Stimulated activated CD8-positive, alpha-beta memory T cell treated with anti-CD3 and anti-CD28 coated beads, Interleukin-4, amount 100 ng/mL, for 48 hours (primary cell): ENCODE measurements at regions not wholly inside any gene's neighbourhood (a gene's known extent, or its start where the extent isn't known, plus 50 kb on each side); places are given as distances from the start of the nearest gene placed in this dataset.
"Not testable (repeated sequence)": the region's sequence is repeated elsewhere in the genome, so short reads cannot be mapped to it uniquely, and the experiment has no call there.

Experiments used
- DNase-seq: peaks from one replicate; pipeline ENCODE4 v3.0.0-alpha.2; 2020

DNA sequence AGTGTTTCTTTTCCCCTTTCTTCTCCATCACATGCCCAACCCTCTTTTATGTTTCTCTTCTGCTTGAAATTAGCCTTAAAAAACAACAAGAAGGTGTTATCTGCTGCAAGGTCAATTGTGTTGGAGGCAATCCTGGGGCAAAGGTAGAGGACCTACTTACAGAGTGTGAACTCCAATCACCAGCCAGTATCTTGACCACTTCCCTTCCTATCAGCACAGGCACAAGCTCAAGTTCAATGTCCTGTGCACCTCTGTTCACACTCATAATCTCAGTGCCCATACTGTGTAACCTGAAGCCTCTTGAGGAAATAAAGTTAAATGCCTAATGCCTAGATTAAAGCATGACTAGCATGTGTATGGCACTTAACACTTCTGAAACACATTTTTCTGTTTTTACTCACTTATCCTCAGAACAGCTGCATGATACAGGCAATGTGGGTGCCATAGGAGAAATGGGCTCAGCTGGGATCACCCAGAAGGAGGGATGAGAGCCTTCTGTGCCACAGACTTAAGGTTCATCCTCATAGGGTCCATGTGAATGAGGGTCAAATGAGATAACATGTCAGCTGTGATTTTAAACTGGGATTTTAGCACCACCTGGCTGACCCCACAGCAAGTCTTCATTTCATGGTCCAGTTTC is 701.5 kb downstream of the BCL11A start:
- no peak for DNase-seq

DNA sequence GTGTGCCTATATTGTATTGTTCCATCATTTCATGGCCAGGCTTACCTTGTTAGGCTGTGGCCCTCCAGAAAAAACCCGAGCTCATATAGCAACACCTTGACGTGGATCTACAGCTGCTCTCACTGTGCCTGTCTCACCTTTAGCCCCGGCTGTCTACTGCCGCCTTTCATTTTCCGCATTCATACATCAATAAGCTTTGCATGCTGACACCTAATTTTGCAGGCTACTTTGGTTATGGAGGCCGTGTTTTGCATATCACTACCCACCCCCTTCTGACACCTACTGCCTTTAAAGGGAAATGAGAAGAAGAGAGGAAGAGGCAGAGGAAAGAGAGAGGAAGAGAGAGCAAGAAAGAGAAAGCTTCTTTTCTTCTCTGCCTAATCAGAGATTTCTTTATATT is 702.9 kb downstream of the BCL11A start:
- DNase-seq = no peak

DNA sequence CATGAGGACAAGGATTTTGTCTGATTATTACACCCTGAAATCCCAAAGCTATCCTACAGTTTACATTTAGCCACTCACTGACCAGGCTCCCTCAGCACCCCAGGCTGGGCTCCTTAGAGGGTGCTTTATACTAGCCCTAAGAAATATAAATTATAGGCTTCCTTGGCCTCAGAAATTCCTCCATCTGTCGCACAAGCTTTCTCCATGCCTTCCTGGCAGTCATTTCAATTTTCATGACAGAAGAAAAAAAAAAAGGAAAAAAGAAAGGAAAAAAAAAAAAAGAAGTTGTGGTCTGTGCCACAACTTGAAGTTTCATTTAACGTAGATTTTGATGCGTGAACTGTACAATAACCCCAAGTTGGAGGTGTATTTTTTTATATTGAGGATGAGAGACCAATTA is 719.5 kb downstream of the BCL11A start:
- no peak for DNase-seq

DNA sequence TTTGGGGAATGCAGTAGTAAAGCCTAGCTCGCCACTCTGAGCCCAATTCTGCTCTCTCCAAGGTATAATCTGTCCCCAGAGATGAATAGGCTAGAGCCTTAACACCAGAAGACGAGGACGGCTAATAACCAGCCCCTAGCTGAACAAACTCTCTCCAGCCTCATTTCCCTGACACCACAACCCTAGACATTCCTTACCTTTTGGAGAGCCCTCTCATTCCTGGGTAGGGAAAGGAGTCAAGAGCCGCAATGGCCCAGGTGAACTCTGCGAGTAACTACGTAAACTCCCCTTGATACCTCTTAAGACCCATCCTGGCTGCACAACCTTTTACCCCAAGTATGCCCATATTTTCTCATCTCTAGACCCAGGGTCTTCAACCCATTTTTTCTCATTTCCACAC is 722.9 kb downstream of the BCL11A start:
- no peak for DNase-seq

DNA sequence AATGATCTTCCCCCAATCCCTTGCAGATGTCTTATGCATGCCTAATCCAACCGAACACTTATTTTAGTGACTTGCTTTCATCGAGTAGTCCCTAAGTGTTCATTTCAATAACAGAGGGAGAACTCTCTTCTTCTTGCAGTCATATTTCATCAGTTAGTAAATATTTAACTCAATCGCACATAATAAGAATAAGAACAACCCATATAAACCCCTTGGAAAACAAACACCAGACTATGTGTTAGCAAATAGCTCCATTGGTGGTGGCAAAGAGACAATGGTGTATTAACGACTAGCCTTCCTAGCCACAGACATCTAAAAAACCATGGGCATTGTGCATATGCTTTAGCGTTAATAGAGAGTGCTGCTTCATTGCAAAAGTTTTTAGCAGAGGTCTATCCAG is 725.8 kb downstream of the BCL11A start:
- no peak for DNase-seq

DNA sequence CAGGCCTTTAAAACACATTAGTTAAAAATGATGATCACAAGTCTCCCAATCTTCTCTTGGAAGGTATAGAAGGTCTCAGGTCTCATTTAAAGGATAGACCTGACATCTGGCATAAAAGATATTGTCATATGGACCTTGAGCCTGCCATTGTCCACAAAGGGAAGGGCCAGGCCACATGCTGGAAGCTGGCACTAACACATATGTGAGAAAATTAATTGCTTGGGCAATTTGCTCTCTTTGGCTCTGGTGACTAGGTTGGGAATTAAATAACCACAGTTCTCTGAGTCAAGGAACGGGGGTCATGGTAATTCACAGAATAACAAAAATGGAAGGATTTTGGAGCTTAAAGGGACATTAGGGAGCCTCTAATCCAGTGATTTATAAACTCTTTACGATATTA is 727.3 kb downstream of the BCL11A start:
- no peak for DNase-seq

DNA sequence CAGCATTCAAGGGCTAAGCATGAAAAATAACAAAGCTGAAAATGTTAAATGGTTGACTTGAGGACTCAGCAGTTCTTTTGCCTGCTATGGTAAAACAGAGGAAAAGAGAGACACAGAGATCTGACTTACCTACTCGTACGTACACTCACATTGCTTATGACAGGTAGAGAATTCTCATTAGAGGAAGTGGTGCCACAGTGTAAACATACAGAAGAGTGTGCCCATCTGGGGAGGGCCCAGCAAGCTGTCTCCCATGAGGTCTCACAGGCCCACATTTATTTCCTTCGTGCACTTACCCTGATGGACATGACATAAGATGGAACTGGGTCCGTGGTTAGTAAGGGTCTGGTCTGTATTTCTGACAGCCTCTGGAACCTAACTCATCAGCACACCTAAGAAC is 729.1 kb downstream of the BCL11A start:
- no peak for DNase-seq

DNA sequence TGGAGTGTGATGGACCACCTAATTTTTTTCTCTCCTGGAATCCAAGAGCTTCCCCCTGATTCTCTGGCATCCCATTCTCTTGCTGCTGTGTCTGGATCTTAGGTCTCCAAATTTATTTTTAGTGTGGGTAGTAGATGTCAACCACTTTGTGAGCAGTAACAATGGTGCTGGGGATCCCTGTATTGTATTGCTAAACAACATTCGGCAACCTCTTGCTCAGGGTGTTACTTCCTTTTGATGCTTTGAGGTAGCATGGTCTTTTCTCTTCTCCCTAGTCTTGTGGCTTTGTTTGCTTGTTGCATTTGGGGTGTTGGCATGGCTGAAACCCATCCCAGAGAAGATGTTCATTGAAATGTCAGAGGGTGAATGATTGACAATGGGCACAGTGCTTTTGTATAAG is 737.4 kb downstream of the BCL11A start:
- DNase-seq = no peak

DNA sequence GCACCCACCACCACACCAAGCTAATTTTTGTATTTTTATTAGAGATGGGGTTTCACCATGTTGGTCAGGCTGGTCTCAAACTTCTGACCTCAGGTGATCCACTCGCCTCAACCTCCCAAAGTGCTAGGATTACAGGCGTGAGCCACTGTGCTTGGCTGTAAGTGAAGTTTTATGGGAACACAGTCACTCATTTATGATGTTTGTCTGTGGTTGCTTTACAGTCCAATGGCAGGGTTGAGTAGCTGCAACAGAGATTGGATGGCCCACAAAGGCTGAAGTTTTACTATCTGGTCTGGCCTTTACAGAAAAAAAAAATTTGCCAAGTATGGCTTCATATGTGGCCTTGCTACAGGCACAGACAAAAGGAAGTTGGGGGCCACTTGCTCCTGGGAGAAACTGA is 743.2 kb downstream of the BCL11A start:
- not testable (repeated sequence) for DNase-seq

DNA sequence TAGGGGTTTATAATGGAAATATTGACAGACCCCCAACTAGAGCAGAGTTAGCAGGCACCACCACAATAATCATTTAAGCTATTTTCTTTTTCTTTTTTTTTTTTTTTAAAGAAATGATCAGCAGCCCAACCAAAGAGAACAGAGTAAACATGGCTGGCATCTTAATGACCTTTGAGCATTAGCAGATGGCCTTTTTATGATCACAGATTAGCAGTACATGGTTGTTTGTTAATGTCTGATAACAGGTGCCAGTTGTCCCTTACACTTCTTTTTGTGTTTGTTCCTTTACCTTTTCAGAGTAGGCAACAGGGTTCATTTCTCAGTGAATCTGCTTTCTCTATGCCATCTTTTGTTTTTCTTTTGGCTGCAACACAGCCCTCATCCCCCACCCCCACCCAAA is 747.0 kb downstream of the BCL11A start:
- no peak for DNase-seq

DNA sequence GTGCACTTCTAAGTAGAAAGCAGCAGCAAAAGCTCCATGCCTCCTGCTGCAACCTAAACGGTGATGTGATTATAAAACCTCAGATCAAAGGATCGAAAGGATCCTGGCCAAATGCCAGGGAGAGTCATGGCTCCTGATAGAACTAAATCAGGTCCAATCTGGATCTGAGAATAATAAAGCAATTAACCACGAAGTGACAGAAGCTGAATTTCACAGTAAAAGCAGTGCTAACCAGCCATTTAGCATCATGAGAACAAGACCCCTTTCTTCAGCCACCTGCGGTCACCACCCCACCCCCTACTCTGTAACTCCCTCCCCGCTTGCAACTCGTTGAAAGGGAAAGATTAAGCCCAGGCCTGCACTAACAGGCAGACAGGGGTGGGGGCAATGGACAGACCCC is 748.7 kb downstream of the BCL11A start:
- DNase-seq = no peak

DNA sequence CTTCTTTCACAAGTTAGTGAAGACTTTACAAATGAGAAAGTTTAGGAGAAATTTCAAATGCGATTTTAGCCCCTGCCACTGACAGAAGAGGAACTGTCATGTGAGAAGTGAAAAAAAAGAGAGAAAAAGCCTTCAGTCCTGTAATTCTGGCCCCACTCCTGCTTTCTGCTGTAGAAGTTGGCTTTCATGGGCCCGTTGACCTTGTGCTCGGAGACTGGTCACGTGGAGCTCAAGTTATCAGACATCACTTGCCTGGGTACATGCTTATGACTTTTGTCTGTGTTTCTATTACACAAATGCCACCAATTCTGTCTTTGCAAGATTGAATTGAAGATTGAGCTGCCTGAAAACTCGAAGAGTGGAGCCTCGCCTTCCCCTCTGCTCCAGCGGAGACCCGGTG is 749.9 kb downstream of the BCL11A start:
- DNase-seq = no peak

DNA sequence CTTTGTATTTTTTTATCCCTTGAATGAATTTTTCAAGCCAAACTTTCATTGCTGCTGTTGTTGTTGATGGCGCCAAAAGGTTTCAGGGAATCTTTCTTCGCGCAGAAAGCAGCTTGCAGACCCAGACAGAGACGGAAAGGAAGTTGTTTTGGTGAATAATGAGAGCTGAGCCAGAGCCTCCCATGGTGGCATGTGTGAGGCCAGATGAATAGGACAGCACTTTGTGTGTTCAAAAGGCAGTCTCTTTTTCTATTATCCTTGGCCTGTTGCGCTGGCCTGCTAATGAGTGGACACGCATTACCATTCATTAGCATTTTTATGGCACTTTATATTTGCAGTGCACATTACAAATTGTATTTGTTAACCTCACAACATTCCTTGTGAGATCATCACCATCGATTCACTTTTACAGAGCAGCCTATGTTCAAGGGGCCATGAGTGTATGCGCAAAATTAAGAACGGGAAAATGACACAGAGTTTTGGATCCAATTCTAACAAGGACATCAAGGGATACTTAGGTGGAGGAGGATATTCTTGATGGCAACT is 754.7 kb downstream of the BCL11A start:
- no peak for DNase-seq

DNA sequence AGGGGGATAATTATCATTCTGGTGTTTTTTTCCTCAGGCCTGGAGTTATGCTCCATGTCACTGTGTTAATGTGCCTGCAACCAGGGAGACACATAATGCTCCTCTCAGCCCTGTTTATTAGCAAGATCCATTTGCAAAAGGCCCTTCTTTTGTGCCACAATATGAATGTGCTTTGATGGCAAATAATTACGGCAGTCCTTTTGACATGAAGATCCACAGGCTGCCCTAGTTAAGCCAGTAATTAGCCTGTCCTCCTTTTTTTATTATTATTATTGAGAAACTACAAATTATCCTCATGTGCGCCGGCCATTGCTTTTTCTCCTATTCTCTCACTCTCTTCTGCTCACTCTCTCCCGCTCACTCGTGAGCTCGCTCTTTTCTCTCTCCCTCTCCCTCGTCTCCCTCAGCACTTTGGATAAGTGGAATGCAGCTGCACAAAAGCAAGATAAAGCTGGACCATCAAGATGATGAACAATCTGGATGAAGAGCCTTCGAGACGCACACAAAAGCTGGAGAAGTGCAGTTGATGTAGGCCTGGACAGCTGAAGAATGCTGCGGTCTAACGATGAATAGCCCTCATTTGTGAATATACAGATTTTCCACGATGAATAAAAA is 762.3 kb downstream of the BCL11A start:
- DNase-seq = no peak

DNA sequence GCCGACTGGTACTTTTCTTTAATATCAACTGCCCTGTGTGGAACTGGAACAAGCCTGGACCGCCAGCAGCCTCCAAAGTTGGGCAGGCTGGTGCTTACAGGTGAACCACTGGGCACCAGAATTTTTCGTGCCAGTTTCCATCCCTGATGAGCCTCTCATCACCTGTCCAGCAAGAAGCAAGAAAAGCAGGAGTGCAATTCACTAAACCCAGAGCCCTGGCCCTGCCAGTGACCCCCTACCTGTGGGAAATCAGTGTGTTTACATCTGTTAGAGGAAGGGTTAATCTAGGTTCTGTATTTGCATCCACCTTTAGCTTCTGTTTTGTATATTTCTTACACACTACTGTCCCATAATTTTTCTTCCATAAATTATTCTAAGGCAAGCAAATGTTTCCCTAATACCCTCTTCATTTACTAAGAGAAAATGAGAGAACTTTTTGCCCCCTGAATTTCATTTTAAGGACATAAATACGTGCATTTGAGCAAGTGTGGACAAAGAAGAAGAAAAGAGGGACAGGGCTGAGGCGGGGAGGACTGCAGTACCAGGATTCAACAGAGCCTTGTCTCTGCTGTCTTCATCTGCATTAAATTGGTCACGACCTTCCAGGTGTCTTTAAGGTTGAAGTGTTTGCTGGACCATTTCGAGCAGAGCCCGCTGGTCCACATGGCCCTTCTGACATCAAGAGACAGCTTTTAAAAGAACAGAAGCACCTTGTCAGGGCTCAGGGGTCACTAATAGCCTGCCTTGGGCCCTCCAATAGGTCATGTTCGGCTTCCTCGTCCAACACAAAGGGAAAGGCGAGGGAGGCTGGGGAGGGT is 763.1 kb downstream of the BCL11A start:
- DNase-seq = no peak

DNA sequence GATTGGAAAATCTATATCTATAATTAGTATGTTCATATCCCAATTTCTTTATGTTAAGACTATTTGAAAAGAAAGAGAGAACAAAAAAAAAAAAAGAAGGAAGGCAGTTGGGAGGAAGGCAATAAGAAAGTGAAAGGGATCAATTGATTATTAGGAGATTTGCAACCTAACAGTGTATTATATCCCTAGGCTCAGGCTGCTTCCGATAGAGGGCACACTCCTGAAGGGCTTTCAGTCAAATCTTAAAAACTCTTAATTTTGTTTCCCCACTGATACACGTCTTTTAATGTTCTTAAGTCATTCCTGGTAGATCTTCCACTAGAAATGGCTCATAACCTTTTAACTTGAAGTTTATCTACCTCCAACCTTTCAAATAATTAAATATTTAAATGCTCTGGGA is 763.9 kb downstream of the BCL11A start:
- DNase-seq = no peak

DNA sequence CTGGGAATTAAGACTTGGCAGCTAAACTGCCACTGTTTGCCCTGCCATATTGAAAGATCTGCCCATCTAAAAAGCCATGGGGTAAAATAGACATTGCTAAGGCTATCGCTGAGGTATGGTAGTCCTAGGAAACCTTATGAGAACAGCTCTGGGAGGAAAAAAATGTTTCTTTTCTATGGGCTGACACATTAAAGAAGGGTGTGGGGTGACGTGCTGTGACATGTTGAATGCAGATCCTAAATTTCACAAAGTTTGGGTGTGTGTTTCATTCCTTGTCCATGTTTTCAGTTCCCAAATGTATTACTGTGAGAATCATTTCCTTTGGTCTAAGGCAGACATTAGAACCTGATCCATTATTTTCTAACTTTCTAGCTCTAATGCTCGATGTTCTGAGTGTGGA is 766.4 kb downstream of the BCL11A start:
- DNase-seq = no peak

DNA sequence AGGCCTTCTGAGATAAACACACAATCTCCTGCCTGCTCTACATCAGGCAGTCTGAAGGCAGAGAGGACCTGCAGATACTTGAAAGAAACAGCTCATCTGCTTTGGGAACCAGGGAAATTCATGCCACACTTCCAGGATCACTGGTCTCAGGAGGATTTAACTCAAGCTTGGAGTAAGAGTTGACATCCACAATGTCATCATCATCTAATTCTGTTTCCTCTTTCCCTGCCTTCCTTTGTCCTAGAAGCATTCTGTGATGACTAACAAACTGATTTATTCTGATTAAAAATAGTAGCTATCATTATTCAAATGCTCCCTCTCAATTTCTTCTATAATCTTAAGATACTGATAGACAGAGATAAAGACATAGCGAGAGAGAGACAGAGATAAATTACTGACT is 766.8 kb downstream of the BCL11A start:
- DNase-seq = no peak

DNA sequence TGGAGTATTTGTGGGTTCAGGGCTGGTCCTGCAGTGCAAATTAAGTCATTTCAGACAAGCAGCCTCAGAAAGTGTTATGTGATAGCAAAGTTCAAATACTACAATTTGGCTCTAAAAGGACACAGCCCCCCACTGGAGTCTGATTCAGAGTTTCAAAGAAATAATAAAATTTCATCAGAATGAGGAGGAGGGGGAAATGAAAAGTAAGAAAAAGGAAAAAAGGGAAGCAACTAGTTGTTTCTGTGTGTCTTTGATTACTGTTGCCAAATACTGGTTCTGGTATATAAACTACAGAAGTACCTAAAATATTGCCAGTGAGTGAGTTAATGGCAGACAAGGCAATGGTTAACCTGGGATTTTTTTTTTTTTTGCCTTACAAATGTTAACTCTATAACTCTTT is 773.9 kb downstream of the BCL11A start:
- no peak for DNase-seq

DNA sequence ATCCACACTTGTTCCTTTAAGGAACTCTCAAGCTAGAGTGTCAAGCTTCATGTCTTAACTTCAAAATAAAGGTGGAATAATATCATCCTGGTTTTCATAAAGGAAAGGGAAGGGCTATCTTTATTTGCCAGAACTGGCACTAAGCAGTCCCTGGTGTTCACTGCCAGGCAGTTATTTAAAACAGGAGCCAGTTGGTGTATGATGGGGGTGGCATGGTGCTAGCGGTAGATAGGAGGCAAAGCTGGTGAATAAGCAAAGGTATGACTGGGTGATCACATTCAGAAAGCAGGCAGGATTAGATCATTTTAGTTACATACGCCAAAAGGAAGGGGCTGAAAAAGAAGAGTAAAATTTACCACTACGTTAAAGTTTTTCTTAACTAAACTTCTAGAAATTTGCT is 776.3 kb downstream of the BCL11A start:
- DNase-seq = no peak

DNA sequence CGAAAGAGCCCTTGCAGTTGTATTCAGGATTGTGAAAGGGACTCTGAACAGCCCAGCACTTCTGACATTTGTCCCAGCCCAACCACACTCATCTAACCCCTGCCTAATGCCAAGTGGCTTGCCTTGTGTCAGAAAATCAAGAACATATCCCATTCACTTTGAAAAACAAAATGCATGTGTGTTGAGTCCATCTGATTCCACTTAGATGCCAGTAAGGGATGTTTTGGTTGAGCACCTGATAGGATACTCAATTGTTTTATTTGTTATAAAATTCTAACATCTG is 776.8 kb downstream of the BCL11A start:
- no peak for DNase-seq

DNA sequence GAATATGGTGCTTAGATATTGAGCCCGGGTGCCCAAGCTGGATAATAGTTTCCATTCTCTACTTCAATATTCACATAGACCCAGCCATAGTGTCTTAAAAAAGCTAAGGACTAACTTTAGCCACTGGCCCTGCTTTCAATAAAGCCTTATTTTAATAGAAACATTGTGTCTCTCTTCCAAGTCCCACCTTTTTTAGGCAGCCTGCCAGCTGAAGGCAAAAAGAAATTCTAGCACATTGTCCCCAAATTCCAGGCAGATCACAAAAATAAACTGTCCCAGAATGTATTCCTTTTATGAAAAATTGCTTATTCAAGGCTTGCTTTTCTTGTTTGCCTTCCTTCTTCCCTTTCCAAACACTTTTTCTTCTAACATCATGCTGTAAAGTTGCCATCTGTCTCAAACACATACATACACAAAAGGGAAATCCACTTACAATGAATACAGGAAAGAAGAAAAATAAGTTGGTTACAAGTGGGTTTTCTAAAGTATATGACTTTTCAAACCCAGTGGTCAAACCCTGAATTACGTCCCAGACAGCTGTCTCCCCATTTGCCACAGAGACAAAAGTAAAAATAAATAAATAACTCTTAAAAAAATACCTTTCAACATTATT is 778.5 kb downstream of the BCL11A start:
- DNase-seq = no peak

DNA sequence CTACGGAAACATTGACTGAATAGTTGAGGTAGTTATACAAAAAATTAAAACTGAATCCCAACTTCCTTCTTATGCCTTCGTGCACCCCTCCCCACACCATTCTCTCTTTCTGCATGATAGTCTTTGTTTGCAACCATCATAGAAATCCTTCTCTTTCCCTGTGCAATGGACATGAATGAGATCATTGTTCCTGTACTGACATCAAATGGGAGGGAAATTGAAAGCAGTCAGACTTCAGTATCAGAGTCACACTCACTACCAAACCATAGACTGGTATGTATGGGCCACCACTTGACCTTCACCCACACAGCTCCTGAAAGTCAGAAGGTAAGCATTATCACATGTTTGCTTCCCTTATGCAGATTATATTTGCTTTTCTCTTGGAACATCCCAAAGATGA is 782.8 kb downstream of the BCL11A start:
- DNase-seq = no peak

DNA sequence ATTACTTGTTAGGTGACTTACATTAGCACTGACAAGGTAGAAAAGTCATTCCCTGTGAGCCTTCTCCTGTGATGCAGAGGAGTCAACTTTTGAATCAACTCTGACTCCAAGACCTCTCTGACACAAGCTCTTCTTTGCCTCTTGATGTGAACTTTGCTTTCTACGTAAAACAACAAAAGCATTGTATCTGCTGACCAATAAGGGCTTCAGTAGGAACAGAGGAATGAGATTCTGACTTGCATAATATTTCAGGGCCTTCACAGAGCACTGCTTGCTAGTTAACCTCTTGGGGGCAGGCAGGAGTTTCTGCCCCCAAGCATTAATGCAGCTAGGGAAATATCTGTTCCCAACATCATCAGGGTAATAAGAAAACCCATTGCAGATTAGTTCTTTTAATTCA is 791.5 kb downstream of the BCL11A start:
- no peak for DNase-seq
